A673 (cell line): ENCODE measurements at regions not wholly inside any gene's neighbourhood (a gene's known extent, or its start where the extent isn't known, plus 50 kb on each side); places are given as distances from the start of the nearest gene placed in this dataset.

Experiments
- BruUV-seq: library from RNA; stranded (reverse); fragments of 400-500 nt; replicated peaks from 2 replicates; lab custom pipeline; 2021; lab: Mats Ljungman, UMichigan
- CTCF ChIA-PET: fragments of 300-600 bp; sonication (Branson Sonifier 250); formaldehyde crosslinking; loops from one replicate; lab custom pipeline; 2022; ENCODE audit warnings: antibody characterized with exemption; lab: Charles Lee
- POLR2A ChIA-PET: fragments of 300-600 bp; sonication (Branson Sonifier 250); formaldehyde crosslinking; loops from one replicate; lab custom pipeline; 2022; ENCODE audit warnings: antibody characterized with exemption; ENCODE audit not compliant: low non-redundant PET; lab: Charles Lee
- DNase-seq: peaks from one replicate; pipeline ENCODE4 v3.0.0-alpha.2; 2015; ENCODE audit warnings: low spot score
- H3K27ac ChIP-seq: fragments of 200-600 bp; sonication (generic); 2 replicates; pipeline ENCODE4 v1.5.1; 2016; ENCODE audit warnings: mixed run types, low read depth, mild to moderate bottlenecking, mixed read lengths, antibody characterized with exemption, low read length; ENCODE audit not compliant: poor library complexity, severe bottlenecking
- H3K27me3 ChIP-seq: fragments of 200-600 bp; sonication (generic); replicated peaks from 2 replicates; pipeline ENCODE4 v1.6.1; 2017; ENCODE audit warnings: mixed run types, low read depth, mild to moderate bottlenecking, mixed read lengths, antibody characterized with exemption, low read length; ENCODE audit not compliant: insufficient read depth, poor library complexity
- H3K36me3 ChIP-seq: fragments of 200-600 bp; sonication (generic); 2 replicates; pipeline ENCODE4 v1.6.1; 2016; ENCODE audit warnings: mixed run types, mild to moderate bottlenecking, mixed read lengths, antibody characterized with exemption, low read length; ENCODE audit not compliant: insufficient read depth, poor library complexity, severe bottlenecking
- H3K4me1 ChIP-seq: fragments of 200-600 bp; sonication (generic); 2 replicates; pipeline ENCODE4 v1.6.1; 2017; ENCODE audit warnings: mixed run types, mild to moderate bottlenecking, mixed read lengths, antibody characterized with exemption, low read length; ENCODE audit not compliant: insufficient read depth, poor library complexity, severe bottlenecking
- H3K4me3 ChIP-seq: fragments of 200-600 bp; sonication (generic); 2 replicates; pipeline ENCODE4 v1.5.1; 2016; ENCODE audit warnings: low read depth, mixed run types, mild to moderate bottlenecking, mixed read lengths, low read length; ENCODE audit not compliant: poor library complexity, severe bottlenecking
- H3K9me3 ChIP-seq: fragments of 200-600 bp; sonication (generic); 2 replicates; pipeline ENCODE4 v1.6.1; 2016; ENCODE audit warnings: mixed run types, low read depth, mild to moderate bottlenecking, mixed read lengths, antibody characterized with exemption, low read length; ENCODE audit not compliant: poor library complexity, severe bottlenecking
- EZH2 ChIP-seq: fragments of 200-600 bp; sonication (generic); IDR thresholded peaks from 2 replicates; pipeline ENCODE4 v1.6.1; 2017; ENCODE audit warnings: borderline replicate concordance, low read depth, mild to moderate bottlenecking, mixed read lengths, antibody characterized with exemption, low read length; ENCODE audit not compliant: poor library complexity, severe bottlenecking
- intact Hi-C: fragments of 100-400 bp; cut with micrococcal nuclease; formaldehyde crosslinking; loops from one replicate; pipeline ENCODE4 v1.10.0; 2022; ENCODE audit not compliant: unreplicated experiment
- TF ChIP-seq, protein P1 (sequence below): fragments of 300-800, 200-600 bp; sonication (generic); conservative IDR thresholded peaks from 2 replicates; pipeline ENCODE4 v1.5.1; 2017; ENCODE audit warnings: low read depth, mild to moderate bottlenecking, antibody characterized with exemption, low read length, moderate library complexity, mixed read lengths

DNA sequence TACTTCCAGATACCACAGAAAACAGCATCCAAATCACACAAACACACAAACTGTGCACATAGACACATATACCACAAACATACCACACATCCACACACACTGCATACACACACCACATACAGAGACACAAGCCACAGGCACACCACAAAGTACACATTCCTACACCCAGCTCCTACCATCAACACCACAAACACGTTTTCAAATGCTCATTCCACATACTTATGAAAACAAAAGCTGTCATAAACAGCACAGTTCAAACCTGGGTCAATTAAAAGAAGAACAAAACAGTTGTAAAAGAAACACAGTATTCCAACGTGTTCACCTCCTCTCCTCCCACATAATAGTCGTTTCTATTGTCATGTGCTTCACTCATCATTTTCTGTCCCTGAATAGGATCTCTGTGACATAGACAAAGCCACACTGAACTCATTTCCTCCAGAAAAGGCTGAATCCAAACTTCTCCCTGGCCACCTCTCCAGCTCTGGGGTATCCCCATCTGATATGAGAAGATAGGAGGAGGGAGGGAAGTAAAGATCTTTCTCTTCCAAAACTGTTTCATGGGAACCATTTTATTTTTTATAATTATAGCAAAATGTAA is 89.2 kb downstream of the CXCL12 start:
- Histone ChIP-seq H3K9me3 (no peaks in the 10 kb centered on the region), H3K36me3 (no peaks in the 10 kb centered on the region), H3K27ac (no peak overlapping the region), H3K27me3 (no peaks in the 10 kb centered on the region), H3K4me3 (no peak overlapping the region), H3K4me1 (no peaks in the 10 kb centered on the region)
- POLR2A ChIA-PET, result no interaction called here
- DNase-seq, result no peak
- CTCF ChIA-PET, result no interaction called here
- TF ChIP-seq, protein P1, sequence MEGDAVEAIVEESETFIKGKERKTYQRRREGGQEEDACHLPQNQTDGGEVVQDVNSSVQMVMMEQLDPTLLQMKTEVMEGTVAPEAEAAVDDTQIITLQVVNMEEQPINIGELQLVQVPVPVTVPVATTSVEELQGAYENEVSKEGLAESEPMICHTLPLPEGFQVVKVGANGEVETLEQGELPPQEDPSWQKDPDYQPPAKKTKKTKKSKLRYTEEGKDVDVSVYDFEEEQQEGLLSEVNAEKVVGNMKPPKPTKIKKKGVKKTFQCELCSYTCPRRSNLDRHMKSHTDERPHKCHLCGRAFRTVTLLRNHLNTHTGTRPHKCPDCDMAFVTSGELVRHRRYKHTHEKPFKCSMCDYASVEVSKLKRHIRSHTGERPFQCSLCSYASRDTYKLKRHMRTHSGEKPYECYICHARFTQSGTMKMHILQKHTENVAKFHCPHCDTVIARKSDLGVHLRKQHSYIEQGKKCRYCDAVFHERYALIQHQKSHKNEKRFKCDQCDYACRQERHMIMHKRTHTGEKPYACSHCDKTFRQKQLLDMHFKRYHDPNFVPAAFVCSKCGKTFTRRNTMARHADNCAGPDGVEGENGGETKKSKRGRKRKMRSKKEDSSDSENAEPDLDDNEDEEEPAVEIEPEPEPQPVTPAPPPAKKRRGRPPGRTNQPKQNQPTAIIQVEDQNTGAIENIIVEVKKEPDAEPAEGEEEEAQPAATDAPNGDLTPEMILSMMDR, result no peak
- no peak for TF ChIP-seq EZH2
- intact Hi-C loops, result no loop called here
- no TSS peak for BruUV-seq

DNA sequence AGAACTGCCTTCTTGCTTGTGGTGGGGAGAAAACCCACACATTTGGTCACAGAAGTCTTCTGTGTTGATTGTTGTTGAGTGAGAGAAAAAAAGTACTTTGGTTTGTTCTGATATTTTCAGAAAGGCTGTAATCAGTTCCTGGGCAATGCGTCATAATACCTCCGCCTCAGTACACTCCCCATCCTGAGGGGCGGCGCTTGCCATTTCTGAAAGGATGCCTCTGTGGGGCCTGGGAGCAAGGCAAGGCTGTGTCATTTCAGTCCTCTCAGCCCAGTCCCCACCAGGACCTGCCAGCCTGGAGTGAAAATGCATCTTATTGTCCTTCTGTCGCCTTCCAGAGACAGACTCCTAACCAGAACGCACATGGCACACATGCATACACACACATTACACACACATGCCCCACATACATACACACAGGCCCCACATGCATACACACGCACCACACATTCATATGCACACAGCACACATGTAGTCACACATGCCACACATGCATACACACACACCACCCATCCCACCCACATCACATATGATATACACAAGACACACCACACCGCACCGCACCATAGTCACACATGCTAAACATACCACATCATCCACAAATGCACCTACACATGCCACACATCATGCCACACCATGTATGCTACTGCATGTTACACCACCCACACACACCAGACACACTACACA is 90.0 kb downstream of the CXCL12 start:
- Histone ChIP-seq H3K4me1 (no peaks in the 10 kb centered on the region), H3K27ac (no peak overlapping the region), H3K27me3 (no peaks in the 10 kb centered on the region), H3K4me3 (no peak overlapping the region), H3K36me3 (no peaks in the 10 kb centered on the region), H3K9me3 (no peaks in the 10 kb centered on the region)
- intact Hi-C loops, result no loop called here
- no TSS peak for BruUV-seq
- TF ChIP-seq, protein P1, result no peak
- no peak for TF ChIP-seq EZH2
- ChIA-PET CTCF (no interaction called here), POLR2A (no interaction called here)
- no peak for DNase-seq

DNA sequence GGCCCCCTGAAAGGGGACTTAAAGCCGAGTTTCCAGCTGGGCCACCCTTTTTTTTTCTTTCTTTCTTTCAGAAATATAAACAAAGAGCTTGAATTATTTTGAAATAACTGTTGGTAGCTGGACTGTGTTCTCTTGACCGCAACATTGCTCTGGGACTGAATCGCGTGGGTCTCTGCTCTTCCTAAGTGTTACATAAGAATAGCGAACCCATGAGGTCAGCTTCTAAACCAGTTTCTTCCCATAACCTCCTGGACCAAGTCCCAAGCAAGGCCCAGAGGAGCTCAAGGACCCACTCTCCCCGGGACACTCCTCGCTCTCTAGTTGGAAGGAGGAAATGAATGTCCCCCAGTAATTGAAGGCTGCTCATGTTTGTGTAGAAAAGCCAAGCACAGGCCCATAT is 91.1 kb downstream of the CXCL12 start:
- no TSS peak for BruUV-seq
- Histone ChIP-seq H3K27me3 (no peaks in the 10 kb centered on the region), H3K27ac (no peak overlapping the region), H3K36me3 (no peaks in the 10 kb centered on the region), H3K4me3 (no peak overlapping the region), H3K9me3 (no peaks in the 10 kb centered on the region), H3K4me1 (no peaks in the 10 kb centered on the region)
- no peak for DNase-seq
- POLR2A ChIA-PET, result no interaction called here
- CTCF ChIA-PET, result no interaction called here
- no peak for TF ChIP-seq EZH2
- TF ChIP-seq, protein P1, result no peak
- intact Hi-C loops, result no loop called here
